ENCODE measurements at regions not wholly inside any gene's neighbourhood (a gene's known extent, or its start where the extent isn't known, plus 50 kb on each side); places are given as distances from the start of the nearest gene placed in this dataset.

DNA sequence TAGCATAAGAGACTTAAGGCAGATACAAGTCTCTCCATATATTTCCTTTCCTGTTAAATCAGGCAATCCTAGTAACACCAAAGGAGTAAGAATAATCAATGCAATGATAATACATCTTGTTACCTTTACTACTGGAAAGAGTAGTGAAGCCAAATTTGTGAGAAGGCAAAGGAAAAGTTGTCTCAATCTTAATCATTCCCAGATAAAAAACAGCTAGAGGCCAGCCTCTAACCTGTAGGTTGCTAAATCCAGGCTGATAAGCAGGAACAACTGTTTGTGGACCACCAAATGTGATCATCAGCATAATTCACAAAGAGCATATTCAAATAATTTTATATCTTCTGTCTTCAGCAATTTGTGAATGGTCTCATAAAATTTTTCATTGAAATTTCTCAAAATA, 189.2 kb upstream of the ADGRB3 start:
- TF ChIP-seq, protein P1, sequence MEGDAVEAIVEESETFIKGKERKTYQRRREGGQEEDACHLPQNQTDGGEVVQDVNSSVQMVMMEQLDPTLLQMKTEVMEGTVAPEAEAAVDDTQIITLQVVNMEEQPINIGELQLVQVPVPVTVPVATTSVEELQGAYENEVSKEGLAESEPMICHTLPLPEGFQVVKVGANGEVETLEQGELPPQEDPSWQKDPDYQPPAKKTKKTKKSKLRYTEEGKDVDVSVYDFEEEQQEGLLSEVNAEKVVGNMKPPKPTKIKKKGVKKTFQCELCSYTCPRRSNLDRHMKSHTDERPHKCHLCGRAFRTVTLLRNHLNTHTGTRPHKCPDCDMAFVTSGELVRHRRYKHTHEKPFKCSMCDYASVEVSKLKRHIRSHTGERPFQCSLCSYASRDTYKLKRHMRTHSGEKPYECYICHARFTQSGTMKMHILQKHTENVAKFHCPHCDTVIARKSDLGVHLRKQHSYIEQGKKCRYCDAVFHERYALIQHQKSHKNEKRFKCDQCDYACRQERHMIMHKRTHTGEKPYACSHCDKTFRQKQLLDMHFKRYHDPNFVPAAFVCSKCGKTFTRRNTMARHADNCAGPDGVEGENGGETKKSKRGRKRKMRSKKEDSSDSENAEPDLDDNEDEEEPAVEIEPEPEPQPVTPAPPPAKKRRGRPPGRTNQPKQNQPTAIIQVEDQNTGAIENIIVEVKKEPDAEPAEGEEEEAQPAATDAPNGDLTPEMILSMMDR (IDR thresholded peaks at IDR 0.05; ENCODE audit: low read depth, low read length, missing control alignments), result no peak
- Histone ChIP-seq H3K36me3 (replicated peaks) (no peaks in the 10 kb centered on the region), H3K27me3 (replicated peaks) (no peaks in the 10 kb centered on the region), H3K27ac (no peak overlapping the region), H3K4me3 (ENCODE audit: low read depth, low read length) (no peak overlapping the region)
- in situ Hi-C loops (cut with HindIII; ENCODE audit: low pct_ligation_motif_present, low sequenced_read_pairs), result no loop called here
- no peak for DNase-seq

DNA sequence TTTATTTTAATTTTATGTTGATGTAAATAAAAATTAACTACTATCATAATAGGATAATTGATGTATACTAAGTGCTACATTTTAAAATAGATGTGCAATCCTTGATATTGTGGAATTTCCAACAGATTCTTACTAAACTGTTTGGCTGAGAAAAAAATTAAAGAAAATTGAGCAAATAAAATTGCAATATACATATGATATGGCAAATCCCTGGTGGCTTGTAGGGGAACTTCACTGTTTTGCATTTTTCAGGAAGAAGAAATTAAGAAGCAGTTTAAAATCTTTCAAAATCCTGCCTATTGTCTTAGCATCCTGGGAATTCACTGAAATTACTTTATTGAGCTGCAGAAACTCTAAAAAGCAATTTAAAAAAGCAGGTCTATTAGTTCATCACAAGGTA, 191.4 kb upstream of the ADGRB3 start:
- Histone ChIP-seq H3K27ac (no peak overlapping the region), H3K36me3 (replicated peaks) (no peaks in the 10 kb centered on the region), H3K27me3 (replicated peaks) (no peaks in the 10 kb centered on the region), H3K4me3 (ENCODE audit: low read depth, low read length) (no peak overlapping the region)
- no peak for DNase-seq
- TF ChIP-seq, protein P1 (IDR thresholded peaks at IDR 0.05; ENCODE audit: low read depth, low read length, missing control alignments), result peak; percentile 33
- in situ Hi-C loops (cut with HindIII; ENCODE audit: low pct_ligation_motif_present, low sequenced_read_pairs), result no loop called here

DNA sequence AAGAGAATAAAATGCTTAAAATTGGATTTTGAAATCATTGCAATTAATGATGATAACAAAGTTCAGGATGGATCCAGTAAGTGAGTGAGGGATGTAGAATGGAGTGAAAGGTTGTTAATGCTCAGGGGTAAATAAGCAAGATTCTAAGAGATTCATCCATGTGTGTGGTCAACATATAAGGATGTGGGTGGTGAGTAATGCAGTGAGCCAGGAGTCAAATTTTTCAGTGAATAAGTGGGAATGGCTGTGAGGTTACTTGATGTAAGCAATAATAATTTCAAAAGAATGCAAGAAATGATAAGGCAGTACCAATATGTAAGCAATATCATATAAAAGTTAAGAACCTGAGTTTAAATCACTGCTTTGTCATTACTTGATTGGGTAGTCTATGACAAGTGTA, 207.5 kb upstream of the ADGRB3 start:
- no peak overlapping the region for H3K27ac ChIP-seq
- no peaks in the 10 kb centered on the region for H3K27me3 ChIP-seq (replicated peaks)
- H3K4me3 ChIP-seq (ENCODE audit: low read depth, low read length), result no peak overlapping the region
- TF ChIP-seq, protein P1 (IDR thresholded peaks at IDR 0.05; ENCODE audit: low read depth, low read length, missing control alignments), result no peak
- in situ Hi-C loops (cut with HindIII; ENCODE audit: low pct_ligation_motif_present, low sequenced_read_pairs), result no loop called here
- H3K36me3 ChIP-seq (replicated peaks), result no peaks in the 10 kb centered on the region
- peak; percentile 33 for DNase-seq

DNA sequence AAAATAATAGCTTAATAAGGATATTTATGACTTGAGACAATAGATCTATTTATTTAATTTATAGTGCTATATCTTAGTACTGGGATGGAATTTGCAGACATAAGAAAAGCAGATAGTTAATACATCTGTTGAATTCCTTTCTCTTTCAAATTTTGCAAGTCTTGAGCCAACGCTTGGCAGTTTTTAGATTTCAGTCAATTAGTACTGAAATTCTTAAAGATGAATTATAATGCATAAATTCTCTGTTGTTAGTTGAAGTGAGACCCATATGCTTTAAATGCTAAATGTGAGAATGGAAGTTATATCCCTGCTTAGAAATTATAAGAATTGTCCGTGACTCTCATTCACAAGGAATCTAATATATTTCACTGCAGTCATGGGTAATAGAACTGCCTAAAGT, 225.1 kb upstream of the ADGRB3 start:
- H3K4me3 ChIP-seq (ENCODE audit: low read depth, low read length), result no peak overlapping the region
- TF ChIP-seq, protein P1 (IDR thresholded peaks at IDR 0.05; ENCODE audit: low read depth, low read length, missing control alignments), result no peak
- in situ Hi-C loops (cut with HindIII; ENCODE audit: low pct_ligation_motif_present, low sequenced_read_pairs), result no loop called here

DNA sequence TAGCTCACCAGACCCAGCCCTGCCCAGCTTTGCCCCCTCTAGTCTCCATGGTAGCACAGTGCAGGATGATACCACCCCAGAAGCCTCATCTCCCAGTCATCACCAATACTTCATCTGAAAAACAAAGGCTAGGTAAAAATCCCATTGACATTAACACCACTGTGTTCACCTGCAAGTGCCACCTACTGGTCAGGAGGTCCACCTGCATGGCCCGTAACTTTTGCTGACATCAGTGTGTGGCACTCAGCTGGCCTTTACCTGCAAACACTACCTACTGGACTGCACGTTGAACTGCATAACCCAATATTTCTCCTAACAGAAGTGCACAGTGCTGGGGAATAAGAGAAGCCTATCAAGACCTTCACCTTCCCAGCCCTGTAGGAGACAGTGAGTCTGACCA, 234.7 kb upstream of the ADGRB3 start:
- no peak overlapping the region for H3K4me3 ChIP-seq (ENCODE audit: low read depth, low read length)
- in situ Hi-C loops (cut with HindIII; ENCODE audit: low pct_ligation_motif_present, low sequenced_read_pairs), result no loop called here

More for the DNA sequence above, 225.1 kb upstream of the ADGRB3 start:
- no peak for DNase-seq
- Histone ChIP-seq H3K27me3 (replicated peaks) (no peaks in the 10 kb centered on the region), H3K27ac (no peak overlapping the region), H3K36me3 (replicated peaks) (no peaks in the 10 kb centered on the region)

DNA sequence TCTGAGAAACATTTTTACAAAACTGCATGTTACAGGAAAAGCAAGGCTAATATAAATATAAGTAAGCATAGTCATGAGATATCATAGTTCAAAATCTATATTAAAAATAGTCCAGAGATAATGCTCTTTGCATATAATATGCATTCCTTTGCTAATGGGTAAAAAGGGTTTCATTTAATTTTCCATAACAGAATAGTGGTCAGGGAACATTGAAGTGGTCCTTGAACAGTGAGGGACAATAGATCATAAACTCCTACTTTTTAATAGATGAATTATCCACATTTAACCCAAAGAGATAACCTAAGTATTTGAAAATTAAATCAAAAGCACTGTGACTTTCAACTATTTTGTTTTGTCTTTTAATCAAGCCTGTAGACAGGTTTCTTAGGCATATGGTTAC, 243.1 kb upstream of the ADGRB3 start:
- Histone ChIP-seq H3K27ac (no peak overlapping the region), H3K4me3 (ENCODE audit: low read depth, low read length) (no peak overlapping the region), H3K27me3 (replicated peaks) (no peaks in the 10 kb centered on the region), H3K36me3 (replicated peaks) (no peaks in the 10 kb centered on the region)
- in situ Hi-C loops (cut with HindIII; ENCODE audit: low pct_ligation_motif_present, low sequenced_read_pairs), result no loop called here
- TF ChIP-seq, protein P1 (IDR thresholded peaks at IDR 0.05; ENCODE audit: low read depth, low read length, missing control alignments), result no peak
- DNase-seq, result no peak

More for the DNA sequence above, 234.7 kb upstream of the ADGRB3 start:
- H3K36me3 ChIP-seq (replicated peaks), result no peaks in the 10 kb centered on the region
- TF ChIP-seq, protein P1 (IDR thresholded peaks at IDR 0.05; ENCODE audit: low read depth, low read length, missing control alignments), result no peak
- no peak overlapping the region for H3K27ac ChIP-seq
- no peak for DNase-seq
- no peaks in the 10 kb centered on the region for H3K27me3 ChIP-seq (replicated peaks)

Measured in brain microvascular endothelial cell (primary cell).